Lower lobe of right lung (tissue), 2 donors: ENCODE measurements at regions not wholly inside any gene's neighbourhood (a gene's known extent, or its start where the extent isn't known, plus 50 kb on each side); places are given as distances from the start of the nearest gene placed in this dataset.

ENCODE experiments used
- ATAC-seq, 2 donors: fragments of 200-7000 bp; cut with Tn5 transposase; one replicate each; pipeline ENCODE4 v1.9.1; 2020 to 2022; ENCODE audit warnings: mild to moderate bottlenecking in 2 of 2, moderate library complexity in 2 of 2
- DNase-seq: peaks from one replicate; pipeline ENCODE4 v3.0.0-alpha.2; 2020
- H3K27ac ChIP-seq: fragments of 200-600 bp; one replicate; pipeline ENCODE4 v1.8.0; 2022
- H3K27me3 ChIP-seq: fragments of 200-600 bp; one replicate; pipeline ENCODE4 v1.8.0; 2022; ENCODE audit warnings: low read depth
- H3K36me3 ChIP-seq: fragments of 200-600 bp; one replicate; pipeline ENCODE4 v1.8.0; 2022; ENCODE audit warnings: mild to moderate bottlenecking
- H3K4me1 ChIP-seq: fragments of 200-600 bp; one replicate; pipeline ENCODE4 v1.8.0; 2022
- H3K4me3 ChIP-seq: fragments of 200-600 bp; one replicate; pipeline ENCODE4 v1.8.0; 2022; ENCODE audit warnings: mild to moderate bottlenecking
- H3K9me3 ChIP-seq: fragments of 200-600 bp; one replicate; pipeline ENCODE4 v1.8.0; 2022
- CTCF ChIP-seq: fragments of 200-600 bp; IDR thresholded peaks from one replicate; pipeline ENCODE4 v1.8.0; 2022; ENCODE audit warnings: antibody characterized with exemption, mild to moderate bottlenecking
- intact Hi-C: fragments of 100-400 bp; cut with DNase I; formaldehyde crosslinking; loops from one replicate; pipeline ENCODE4 v1.11.0; 2022
- donor health status: DM: no; HTN: yes; CAD: no; lungs with severe emphysema.

DNA sequence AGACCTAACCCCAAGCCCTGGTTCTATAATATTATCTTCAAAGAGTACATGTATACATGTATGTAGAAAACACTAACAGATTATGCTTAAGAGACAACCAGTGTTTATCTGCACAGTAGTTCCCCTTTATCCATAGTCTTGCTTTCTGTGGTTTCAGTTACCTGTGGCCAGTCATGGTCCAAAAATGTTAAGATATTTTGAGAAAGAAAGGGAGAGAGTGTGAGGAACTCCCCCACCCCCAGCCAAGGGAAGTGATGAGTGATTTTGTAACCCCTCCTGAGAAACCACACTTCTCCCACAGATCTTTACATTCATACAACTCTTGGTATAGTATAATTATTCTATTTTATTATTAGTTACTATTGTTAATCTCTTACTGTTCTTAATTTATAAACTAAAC is 77.3 kb upstream of the CNTN1 start:
- Histone ChIP-seq H3K36me3 (no peaks in the 10 kb centered on the region), H3K27me3 (no peaks in the 10 kb centered on the region), H3K9me3 (no peaks in the 10 kb centered on the region), H3K4me1 (no peaks in the 10 kb centered on the region), H3K27ac (no peak overlapping the region), H3K4me3 (no peak overlapping the region)
- no peak for ATAC-seq
- TF ChIP-seq CTCF, result no peak
- DNase-seq, result no peak
- intact Hi-C loops, result no loop called here

DNA sequence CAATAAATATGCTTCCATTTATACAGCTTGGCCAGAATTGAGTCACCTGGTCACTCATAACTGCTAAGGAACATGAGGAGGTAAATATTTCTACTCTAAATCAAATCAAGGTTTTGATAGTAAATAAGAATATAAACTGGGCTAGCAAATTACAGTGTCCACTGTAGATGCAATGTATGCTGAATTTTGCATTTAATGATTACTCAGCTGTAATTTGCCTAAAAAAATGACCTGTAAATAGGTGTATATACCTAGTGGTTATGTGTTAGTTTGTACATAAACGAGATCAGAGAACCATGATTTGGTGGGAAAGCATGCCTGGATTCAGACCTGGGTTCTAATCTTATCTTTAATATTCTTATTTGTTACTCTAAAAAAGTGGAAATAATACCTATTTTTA is 76.6 kb upstream of the CNTN1 start:
- ATAC-seq (no peak), DNase-seq (no peak)
- intact Hi-C loops, result no loop called here
- Histone ChIP-seq H3K9me3 (no peaks in the 10 kb centered on the region), H3K36me3 (no peaks in the 10 kb centered on the region), H3K27me3 (no peaks in the 10 kb centered on the region), H3K27ac (no peak overlapping the region), H3K4me3 (no peak overlapping the region), H3K4me1 (no peaks in the 10 kb centered on the region)
- TF ChIP-seq CTCF, result no peak

GRCh38 chr12:40616383-40616915 is 75.8 kb upstream of the CNTN1 start:
- Histone ChIP-seq H3K36me3 (no peaks in the 10 kb centered on the region), H3K4me1 (no peaks in the 10 kb centered on the region), H3K27me3 (no peaks in the 10 kb centered on the region), H3K27ac (no peak overlapping the region), H3K4me3 (no peak overlapping the region), H3K9me3 (no peaks in the 10 kb centered on the region)
- ATAC-seq (no peak), DNase-seq (no peak)
- no peak for TF ChIP-seq CTCF
- intact Hi-C loops, result no loop called here

GRCh38 chr12:40618636-40619035 is 73.6 kb upstream of the CNTN1 start:
- no peak for DNase-seq
- no peaks in the 10 kb centered on the region for H3K4me1 ChIP-seq
- H3K27me3 ChIP-seq, result no peaks in the 10 kb centered on the region
- no peaks in the 10 kb centered on the region for H3K9me3 ChIP-seq
- no peak for TF ChIP-seq CTCF
- H3K36me3 ChIP-seq, result no peaks in the 10 kb centered on the region
- H3K4me3 ChIP-seq, result no peak overlapping the region
- no peak for ATAC-seq
- H3K27ac ChIP-seq, result no peak overlapping the region
- intact Hi-C loops, result no loop called here

DNA sequence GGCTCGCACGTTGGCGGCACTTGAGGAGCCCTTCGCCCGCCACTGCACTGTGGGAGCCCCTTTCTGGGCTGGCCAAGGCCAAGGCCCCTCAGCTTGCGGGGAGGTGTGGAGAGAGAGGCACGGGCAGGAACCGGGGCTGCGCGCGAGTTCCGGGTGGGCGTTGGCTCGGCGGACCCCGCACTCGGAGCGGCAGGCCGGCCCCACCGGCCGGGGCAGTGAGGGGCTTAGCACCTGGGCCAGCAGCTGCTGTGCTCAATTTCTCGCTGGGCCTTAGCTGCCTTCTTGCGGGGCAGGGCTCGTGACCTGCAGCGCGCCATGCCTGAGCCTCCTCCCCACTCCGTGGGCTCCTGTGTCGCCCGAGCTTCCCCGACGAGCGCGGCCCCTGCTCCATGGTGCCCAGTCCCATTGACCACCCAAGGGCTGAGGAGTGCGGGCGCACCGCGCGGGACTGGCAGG is 71.6 kb upstream of the CNTN1 start:
- ATAC-seq (no peak), DNase-seq (no peak)
- intact Hi-C loops, result loop anchor here (5.0 kb wide), 1 partner anchor 302 kb away; no protein-coding TSS in a partner anchor
- Histone ChIP-seq H3K4me1 (no peaks in the 10 kb centered on the region), H3K27me3 (no peaks in the 10 kb centered on the region), H3K9me3 (no peaks in the 10 kb centered on the region), H3K27ac (no peak overlapping the region), H3K4me3 (no peak overlapping the region), H3K36me3 (no peaks in the 10 kb centered on the region)
- no peak for TF ChIP-seq CTCF
